Upper lobe of right lung (tissue), 1 donor: ENCODE measurements at regions not wholly inside any gene's neighbourhood (a gene's known extent, or its start where the extent isn't known, plus 50 kb on each side); places are given as distances from the start of the nearest gene placed in this dataset.

Experiments used
- ATAC-seq: fragments of 200-7000 bp; cut with Tn5 transposase; one replicate; pipeline ENCODE4 v1.9.1; 2020; ENCODE audit warnings: mild to moderate bottlenecking, moderate library complexity
- DNase-seq: peaks from one replicate; pipeline ENCODE4 v3.0.0-alpha.2; 2020
- H3K27ac ChIP-seq: fragments of 200-600 bp; one replicate; pipeline ENCODE4 v1.8.0; 2022
- H3K27me3 ChIP-seq: fragments of 200-600 bp; one replicate; pipeline ENCODE4 v1.8.0; 2022; ENCODE audit warnings: mild to moderate bottlenecking
- H3K36me3 ChIP-seq: fragments of 200-600 bp; one replicate; pipeline ENCODE4 v1.8.0; 2022
- H3K4me1 ChIP-seq: fragments of 200-600 bp; one replicate; pipeline ENCODE4 v1.8.0; 2022
- H3K4me3 ChIP-seq: fragments of 200-600 bp; one replicate; pipeline ENCODE4 v1.8.0; 2022; ENCODE audit warnings: mild to moderate bottlenecking
- H3K9me3 ChIP-seq: fragments of 200-600 bp; one replicate; pipeline ENCODE4 v1.8.0; 2022
- CTCF ChIP-seq: fragments of 200-600 bp; IDR thresholded peaks from one replicate; pipeline ENCODE4 v1.8.0; 2022; ENCODE audit warnings: antibody characterized with exemption
- intact Hi-C: fragments of 100-400 bp; cut with DNase I; formaldehyde crosslinking; loops from one replicate; pipeline ENCODE4 v1.11.0; 2022
- donor health status: DM: no; HTN: yes; CAD: no; lungs with severe emphysema.

- DNase-seq (no peak), ATAC-seq (no peak)
- Histone ChIP-seq H3K36me3 (no peaks in the 10 kb centered on the region), H3K4me1 (no peaks in the 10 kb centered on the region), H3K9me3 (no peaks in the 10 kb centered on the region), H3K27me3 (peaks cover 4% of the 10 kb centered on the region), H3K4me3 (no peak overlapping the region), H3K27ac (no peak overlapping the region)
- intact Hi-C loops: no loop called here
- no peak for TF ChIP-seq CTCF
Observed at GRCh38 chr4:152009983-152010709, 249.3 kb upstream of the GATB start.

GRCh38 chr4:152009031-152009670 is 248.3 kb upstream of the GATB start:
- Histone ChIP-seq H3K4me1 (no peaks in the 10 kb centered on the region), H3K27ac (no peak overlapping the region), H3K36me3 (no peaks in the 10 kb centered on the region), H3K27me3 (peaks cover 4% of the 10 kb centered on the region), H3K4me3 (no peak overlapping the region), H3K9me3 (no peaks in the 10 kb centered on the region)
- intact Hi-C loops: no loop called here
- ATAC-seq (no peak), DNase-seq (no peak)
- TF ChIP-seq CTCF: no peak

DNA sequence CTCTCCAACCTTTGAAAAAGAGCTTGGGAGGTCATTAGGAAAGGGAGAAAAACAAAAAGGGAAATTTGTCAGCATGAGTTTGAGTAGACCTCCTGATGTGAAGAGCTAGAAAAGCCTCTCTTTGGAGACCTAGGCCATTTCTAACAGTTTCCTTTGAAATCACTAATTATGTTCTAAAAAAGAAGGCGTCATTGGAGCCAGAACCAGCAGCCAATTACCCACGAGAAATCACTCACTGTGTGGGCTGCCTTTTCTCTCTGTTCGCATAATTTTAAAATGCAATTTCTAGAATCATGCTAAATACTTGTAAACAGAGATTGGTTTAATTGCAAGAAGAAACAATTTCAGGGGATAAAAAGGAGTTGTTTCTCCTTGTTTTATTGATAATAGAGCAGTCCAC is 246.3 kb upstream of the GATB start:
- Histone ChIP-seq H3K4me3 (no peak overlapping the region), H3K4me1 (no peaks in the 10 kb centered on the region), H3K9me3 (no peaks in the 10 kb centered on the region), H3K27ac (no peak overlapping the region), H3K36me3 (no peaks in the 10 kb centered on the region), H3K27me3 (peaks cover 4% of the 10 kb centered on the region)
- ATAC-seq (no peak), DNase-seq (no peak)
- TF ChIP-seq CTCF: no peak
- intact Hi-C loops: no loop called here

- H3K4me1 ChIP-seq: no peaks in the 10 kb centered on the region
Observed at GRCh38 chr4:152004801-152005200, 244.0 kb upstream of the GATB start.

DNA sequence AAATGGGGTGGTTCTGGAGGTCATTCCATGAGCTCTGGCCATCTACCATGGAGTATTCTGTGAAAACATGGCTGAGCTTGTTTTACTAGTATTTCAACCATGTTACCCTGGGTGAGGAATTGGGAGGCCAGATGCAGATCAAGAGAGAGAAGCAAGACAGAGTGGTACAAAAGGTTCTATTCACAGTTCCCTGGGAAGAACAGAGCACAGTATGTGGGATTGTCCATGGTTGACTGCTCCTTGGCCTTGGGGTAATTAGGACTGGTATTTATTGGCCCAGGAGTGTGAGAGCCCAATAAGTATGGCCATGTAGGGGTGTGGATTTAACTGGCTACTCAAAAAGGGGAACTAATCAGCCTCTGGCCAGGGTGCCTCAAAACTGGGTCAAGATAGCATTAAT is 239.7 kb upstream of the GATB start:
- H3K9me3 ChIP-seq: no peaks in the 10 kb centered on the region

More at GRCh38 chr4:152004801-152005200, 244.0 kb upstream of the GATB start:
- no peak for ATAC-seq
- H3K36me3 ChIP-seq: no peaks in the 10 kb centered on the region
- H3K4me3 ChIP-seq: no peak overlapping the region
- no peak for DNase-seq
- intact Hi-C loops: no loop called here
- TF ChIP-seq CTCF: no peak
- H3K9me3 ChIP-seq: no peaks in the 10 kb centered on the region
- peaks cover 4% of the 10 kb centered on the region for H3K27me3 ChIP-seq
- H3K27ac ChIP-seq: no peak overlapping the region

More for the DNA sequence above, 239.7 kb upstream of the GATB start:
- DNase-seq: no peak
- H3K36me3 ChIP-seq: no peaks in the 10 kb centered on the region
- no peak for TF ChIP-seq CTCF
- H3K4me1 ChIP-seq: no peaks in the 10 kb centered on the region
- H3K27me3 ChIP-seq: no peaks in the 10 kb centered on the region
- H3K4me3 ChIP-seq: no peak overlapping the region
- ATAC-seq: no peak
- H3K27ac ChIP-seq: no peak overlapping the region
- intact Hi-C loops: no loop called here
